Stimulated activated CD4-positive, alpha-beta T cell treated with anti-CD3 and anti-CD28 coated beads, Interleukin-1b, Interleukin-23, amount 100 ng/mL, for 4 hours (primary cell): ENCODE measurements at regions not wholly inside any gene's neighbourhood (a gene's known extent, or its start where the extent isn't known, plus 50 kb on each side); places are given as distances from the start of the nearest gene placed in this dataset.

Experiments
- DNase-seq, 2 donors: peaks; one replicate each; pipeline ENCODE4 v3.0.0-alpha.2; 2020; ENCODE audit warnings: low read depth in 2 of 2

DNA sequence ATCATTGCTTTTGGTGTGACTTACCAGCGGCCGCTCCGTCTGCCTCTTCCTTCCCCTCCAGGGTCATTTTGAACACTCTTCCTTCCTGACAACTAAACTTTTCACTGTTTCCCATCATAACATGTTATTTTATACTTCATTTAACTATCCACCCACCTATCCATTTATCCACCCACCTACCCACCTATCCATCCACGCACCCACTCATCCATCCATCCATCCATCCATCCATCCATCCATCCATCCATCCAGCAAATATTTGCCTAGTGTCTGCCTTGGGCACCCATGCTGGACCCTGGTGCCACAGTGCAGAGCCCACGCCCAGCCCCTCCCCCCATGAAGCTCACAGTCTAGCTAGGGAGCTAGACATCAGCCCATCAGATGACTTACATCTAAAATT, 254.9 kb downstream of the TLE3 start:
- DNase-seq, result no peak

DNA sequence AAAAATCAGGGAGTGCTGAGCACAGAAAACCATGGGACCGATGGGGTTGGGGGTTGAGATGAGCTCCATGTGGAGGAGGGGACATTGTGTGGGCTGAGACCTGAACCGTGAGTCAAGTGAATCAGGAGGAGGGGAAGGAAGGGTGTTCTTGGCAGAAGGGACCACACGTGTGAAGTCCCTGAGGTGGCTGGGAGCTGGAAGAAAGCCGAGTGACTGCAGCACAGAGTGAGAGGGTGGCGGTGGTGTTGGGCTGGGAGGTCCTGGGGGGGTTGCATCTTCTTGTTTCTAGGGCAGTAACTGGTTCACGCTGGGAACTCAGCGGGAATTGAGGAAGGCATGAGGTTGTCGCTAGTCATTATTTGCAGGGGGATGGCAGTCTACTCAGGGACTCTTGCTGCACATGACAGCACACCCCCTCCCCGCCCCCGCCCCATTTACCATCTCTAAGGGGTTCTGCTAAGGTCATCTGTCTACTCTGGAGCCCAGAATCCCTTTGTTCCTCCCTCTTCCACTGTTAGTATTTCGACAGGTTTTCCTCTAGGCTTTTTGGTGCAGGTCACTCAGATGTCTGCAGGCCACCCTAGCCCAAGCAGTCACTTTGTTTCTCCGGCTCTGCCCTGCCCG, 254.3 kb downstream of the TLE3 start:
- no peak for DNase-seq

DNA sequence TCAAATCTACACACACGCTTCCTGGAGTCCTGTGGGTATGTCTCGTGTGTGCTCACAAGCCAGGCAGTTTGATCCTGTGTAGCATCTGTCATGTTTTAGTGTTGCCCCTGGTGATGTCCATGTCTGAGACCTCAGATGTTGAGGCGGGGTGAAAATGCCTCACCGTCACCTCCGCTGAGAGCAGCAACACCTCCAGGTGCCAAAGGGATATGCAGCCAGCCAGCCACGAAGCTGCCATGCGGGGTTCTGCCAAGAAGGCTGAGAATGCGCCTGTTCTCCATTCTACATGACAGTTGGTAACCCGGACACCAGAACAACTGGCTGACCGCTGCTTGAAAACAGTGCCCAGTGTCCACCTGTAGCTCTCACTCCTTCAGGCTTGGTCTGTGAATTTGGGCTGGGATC, 253.8 kb downstream of the TLE3 start:
- DNase-seq, result no peak

DNA sequence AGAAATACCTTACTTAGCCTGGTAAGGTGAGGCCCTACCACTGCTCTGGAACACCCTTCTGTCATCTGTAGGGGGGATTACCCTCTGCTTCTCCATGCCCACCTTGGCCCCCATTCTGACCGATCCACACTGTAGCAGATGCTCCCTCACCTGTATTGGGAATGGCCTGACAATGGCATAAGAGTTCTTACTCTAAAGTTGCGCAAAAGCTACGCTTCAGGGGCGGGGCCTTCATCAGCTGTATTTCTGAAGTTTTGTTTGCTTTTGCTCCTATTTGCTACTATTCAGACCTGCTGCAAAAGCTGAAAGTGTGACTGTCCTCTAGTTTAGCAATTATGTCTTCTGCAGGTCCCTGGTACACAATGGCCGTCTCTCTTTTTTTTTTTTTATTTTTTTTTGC, 252.6 kb downstream of the TLE3 start:
- no peak for DNase-seq

DNA sequence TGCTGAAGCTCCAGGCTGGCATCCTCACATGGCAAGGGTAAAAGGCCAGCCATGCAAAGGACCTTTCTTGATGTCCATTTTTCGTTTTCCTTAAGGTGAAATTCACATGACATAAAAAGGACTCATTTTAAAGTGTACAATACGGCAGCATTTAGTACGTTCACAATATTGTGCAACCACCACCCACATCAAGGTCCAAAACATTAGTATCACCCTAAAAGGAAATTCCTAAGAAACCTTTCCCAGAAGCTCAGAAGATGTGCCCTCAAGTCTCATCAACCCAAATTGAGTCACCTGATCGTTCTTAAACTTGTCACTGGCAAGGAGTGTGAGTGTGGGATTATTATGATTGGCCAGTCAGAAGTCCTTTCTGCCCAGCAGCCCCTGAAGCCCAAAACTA, 250.1 kb downstream of the TLE3 start:
- no peak for DNase-seq

DNA sequence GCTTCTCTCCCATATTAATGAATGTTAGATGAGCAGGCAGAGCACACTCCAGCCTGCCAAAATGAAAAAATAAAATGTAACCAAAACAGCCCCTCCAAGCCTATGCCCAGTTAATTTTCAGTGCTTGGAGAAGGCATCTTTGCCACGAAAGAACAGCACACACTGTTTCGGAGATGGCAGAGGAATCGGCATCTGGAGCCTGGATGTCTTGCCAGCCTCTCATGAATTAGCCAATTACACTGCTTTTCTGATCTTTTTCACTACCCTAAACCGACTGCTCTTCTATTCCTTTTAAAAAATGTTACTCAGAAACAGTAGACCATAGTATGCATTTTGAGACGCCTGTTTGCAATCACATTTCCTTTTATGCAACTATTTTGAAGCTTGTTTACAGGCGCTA, 249.6 kb downstream of the TLE3 start:
- no peak for DNase-seq

DNA sequence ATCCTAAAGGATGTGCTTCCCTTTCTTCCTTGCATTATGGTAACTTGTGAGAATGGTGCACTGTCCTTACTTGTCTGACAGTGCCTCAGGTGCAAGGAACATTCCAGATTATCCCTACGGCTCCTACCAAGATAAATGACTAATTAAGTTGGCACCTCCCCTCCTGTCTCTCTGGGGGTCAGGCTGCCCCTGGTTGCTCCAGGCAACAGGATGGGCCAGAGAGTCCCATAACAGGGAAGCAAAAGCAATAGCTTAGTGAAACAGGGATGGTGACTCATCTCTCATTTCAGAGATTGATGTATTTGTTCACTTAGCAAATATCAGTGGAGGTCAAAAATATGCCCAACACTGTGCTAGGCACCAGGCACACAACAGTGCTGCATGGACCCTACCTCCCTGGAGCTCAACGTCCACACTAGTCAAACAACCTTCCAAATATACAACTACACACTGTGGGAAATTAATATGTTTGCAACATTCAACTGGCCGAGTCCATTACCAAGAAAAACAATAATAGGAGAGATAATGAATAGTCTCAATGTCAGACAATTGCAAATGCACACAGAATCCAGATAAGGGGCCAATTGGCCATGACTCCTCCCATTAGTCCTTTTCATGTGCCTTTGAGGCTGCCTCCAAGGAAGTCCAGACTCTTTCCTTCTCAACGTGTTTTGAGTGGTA, 249.0 kb downstream of the TLE3 start:
- DNase-seq, result no peak

DNA sequence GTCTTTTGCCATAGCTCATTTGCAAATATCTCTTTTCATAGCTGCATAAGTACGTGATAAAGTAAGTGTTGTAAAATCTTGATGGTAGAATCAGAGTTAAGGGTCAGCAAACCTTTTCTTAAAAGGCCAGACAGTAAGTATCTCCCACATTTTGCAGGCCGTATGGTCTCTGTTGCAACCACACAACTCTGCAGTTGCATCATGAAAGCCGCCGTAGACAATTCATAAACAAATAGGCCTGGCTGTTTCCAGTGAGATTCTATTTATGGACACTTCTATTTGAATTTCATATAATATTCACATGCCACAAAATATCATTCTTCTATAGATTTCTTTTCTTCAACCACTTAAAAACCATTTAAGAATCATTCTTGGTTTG, 248.5 kb downstream of the TLE3 start:
- no peak for DNase-seq

DNA sequence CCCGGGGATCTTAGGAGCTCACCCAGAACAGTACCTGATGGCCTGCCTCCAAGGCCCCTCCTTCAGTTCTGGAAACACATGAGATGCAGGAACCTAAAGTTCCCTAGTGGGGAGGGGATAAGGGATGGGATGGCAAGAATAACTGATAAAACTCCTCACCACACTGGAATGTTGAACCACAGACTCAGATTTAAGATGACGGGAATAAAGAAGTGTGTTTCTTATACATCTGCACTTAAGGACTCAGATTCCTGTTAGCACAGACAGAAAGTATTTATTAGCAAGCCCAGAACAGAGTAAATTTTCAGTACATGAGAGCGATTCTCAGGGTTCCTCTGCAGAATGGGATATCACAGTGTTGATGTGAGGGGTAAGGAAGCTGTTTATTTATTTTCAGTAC, 245.2 kb downstream of the TLE3 start:
- DNase-seq, result no peak

DNA sequence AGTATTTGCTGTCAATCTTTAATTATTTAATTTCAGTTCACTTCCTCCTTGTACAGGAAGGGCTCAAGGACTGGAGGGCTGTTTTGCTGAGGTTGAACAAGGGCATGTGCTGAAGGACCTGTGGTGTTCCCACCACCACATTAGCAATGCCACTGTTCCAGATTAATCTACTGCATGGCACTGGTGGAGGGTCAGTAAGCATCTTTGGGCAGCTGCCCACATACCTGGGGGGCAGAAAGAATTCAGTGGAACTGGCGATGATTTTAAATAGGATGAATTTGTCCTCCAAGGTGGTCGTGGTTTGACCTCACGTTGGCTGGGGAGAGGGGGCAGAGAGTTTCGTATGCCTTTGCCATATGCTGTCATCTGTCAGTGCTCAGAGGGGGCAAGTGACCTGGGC, 244.8 kb downstream of the TLE3 start:
- DNase-seq, result no peak

DNA sequence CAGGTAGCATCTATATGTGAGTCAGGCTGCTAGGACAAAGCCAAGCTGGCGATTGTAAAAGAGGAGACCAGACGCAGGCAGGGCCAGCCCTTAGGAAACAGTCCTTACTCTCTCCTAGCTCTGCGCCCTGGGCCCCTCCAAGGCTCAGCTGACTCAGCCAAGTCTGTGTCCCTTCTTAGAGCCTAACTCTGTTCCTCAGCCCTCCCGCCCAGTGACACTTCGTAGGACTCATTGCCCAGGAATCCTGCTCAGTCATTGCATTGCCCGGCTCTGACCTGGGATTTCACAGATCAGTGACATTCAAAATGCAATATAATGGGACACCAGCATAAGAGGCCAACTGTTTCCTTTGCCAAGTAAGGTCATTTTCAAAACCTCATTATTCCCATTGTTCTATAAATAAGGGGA, 244.2 kb downstream of the TLE3 start:
- DNase-seq, result no peak

DNA sequence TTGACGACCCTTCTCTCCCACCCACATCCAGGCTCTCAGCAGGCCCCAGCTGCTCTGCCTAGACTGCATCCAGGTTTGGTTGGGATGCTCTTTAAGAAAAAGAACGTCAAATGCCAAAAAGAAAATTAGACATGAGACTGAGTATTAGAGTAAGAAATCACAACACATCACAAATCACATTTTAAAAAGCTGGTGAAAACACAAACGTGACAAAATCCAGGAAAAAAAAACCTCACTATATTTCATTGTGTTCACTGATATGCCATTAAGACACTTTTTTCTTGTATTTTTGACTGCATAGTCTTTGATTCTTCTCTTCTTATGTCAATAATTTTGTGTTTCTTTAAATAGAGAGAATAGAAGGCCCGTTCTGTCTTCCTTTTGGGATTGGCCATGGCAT, 243.7 kb downstream of the TLE3 start:
- no peak for DNase-seq

DNA sequence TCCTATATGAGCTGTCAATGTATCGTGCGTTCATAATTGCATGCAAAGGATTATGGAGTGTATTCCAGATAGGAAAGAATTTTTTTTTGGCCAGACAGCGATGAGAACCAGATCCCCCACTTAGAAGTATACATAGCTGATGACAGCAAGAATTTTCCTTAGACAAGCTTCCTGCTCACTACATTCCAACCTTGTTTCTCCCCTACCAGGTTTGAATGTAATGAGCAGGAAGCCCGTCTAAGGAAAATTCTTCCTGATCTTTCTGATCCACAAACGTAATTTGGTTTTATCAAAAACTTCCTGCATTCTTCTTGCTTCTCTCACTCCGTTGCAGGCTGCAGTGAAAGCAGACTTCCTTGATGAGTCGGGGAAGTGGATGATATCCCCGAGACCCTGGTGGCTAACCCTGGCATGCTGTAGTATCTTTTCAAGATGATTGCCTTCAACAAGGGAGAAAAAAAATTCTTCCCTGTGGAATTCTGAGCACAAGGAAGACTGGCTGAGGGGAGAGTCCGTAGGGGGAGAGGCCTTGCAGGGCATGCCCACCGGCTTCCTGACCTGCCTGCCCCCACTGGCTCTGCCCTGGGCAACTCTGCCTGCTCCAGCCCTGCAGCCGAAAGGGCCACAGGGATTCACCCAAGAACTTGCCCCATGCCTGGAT, 243.1 kb downstream of the TLE3 start:
- DNase-seq, result no peak

DNA sequence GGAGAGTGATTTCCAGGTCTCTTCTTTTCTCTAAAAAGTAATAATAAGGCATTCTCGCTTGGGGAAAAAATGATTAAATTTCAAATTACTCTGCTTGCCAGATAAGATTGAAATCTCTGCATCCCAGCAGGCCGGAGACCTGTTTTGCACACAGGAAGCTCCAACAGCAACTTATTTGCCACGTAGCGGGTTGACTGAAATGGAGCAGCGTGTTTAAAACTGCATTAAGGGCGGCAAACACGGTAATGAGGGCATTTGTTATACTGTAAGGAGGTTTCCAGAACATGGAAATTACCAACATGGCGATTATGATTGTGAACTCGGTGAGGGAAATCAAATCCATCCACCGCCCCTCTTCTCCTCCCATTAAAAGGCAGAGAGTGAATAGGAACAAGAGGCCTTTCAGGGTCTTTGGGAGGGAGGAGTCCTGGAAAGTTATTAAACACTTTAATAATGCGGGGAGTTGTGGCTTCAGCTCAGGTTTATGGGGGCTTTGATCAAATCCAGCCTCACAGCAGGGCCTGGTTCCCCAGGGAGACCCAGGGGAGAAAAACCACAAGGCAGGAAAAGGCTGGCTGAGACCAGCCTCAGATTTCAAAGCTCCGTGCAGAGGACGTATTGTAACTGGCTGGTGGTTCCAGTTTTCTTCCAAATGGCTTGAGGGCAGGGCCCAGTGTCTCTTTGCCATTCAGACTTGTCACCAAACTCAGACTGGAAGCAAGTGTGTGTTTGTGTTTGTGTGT, 242.3 kb downstream of the TLE3 start:
- DNase-seq, result no peak

DNA sequence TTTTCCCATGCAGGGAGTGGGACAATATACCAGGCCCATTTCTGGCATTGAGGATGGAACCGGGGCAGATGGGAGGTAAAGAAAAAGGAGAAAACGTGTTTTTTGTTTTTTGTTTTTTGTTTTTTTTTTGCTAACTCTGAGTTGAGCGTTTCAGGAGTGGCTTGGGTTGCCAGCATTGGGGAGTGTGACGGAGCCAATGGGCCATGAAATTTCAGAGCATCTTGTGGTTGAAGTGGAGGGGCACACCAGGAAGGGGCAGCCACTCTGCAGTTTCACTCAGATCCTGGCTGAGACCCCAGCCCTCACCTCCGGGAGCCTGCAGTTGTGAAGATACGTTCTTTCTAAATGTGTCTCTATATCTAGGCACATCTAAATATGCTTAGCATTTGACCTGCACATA, 240.5 kb downstream of the TLE3 start:
- DNase-seq, result no peak

DNA sequence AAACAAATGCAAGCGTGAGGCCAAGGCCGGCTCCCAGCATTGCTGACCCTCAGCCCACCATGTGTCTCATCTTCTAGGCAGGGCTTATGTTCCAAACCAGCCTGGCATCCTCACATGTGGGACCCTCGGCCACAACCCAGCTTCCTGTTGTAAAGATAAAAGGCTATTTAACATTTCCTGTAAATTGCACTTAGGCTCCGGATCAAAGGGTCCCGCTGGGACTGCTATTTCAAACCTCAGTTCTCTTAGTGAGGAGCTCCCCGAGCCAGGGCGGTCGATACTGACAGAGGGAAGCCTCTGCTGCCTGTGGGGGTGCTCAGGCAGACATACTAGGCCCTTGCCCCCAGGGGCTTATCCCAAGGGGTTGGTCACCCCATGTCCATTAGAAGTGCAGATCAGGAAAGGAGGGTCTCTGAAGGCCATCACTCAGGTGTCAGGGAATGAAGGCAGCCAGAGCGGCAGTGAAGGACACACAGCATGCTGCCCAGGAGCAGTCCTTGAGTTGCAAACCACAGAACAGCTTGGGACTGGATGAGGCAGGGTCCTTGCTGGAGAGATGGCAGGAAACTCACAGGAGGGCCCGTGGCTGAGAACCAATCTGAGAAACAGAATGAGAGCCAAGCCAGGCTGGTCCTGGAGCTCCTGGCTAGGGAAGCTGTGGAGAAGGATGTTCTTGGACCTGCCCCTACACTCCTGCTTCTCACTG, 239.9 kb downstream of the TLE3 start:
- DNase-seq, result no peak

DNA sequence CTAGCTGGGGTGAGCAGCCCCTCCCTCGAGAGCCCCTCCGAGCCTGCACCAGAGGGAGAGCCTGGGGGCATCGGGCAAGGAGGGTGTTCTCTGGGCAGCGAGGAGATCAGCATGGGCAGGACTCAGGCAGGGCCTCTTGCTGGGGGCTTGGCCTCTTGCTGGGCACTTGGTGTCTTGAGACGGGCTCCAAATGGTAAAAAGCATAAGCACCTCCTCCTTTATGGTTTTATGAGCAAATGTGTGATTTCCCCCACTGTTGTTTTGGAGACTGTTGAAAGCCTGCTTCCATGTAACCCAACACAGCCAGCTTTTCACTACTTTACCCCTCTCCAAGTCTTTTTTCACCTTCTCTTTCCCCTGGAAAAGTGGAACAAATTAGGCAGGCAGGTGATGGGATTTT, 239.3 kb downstream of the TLE3 start:
- DNase-seq, result no peak

DNA sequence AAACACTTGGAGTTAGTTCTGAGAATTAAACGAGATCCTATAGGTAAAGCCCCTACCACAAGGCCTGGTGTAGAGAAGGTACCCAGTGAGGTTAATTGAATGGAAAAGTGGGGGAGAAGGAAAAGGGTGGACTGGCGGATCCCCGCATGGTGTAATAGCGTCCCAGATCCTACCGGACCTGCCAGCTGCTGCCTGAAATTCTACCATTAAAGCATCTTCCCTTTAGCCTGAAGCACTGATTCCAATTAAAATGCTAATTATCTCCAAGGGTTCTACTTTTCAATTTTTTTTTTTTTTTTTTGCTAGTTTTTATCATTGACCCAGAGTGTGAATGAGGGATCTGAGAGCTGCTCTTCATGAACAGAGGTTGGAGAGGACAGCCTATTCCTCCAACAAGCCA, 237.9 kb downstream of the TLE3 start:
- DNase-seq, result no peak

DNA sequence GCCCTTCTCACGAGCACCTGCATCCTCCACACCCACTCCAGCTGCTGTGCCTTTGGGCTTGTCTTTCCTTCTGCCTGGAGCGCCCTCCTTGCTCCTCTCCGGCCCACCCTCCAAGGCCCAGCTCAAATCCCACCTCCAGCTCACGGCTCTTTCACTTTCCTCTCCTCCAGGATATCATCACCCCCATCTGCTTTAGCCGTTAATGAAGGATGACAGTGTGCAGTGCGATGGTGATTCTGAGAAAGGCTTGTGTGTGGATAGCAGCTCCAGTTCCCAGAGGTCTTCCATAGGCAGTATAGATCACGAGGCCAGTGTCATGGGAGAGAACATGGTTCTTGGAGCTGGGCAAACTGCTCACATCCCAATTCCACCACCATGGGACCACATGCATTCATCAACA, 237.4 kb downstream of the TLE3 start:
- DNase-seq, result no peak

DNA sequence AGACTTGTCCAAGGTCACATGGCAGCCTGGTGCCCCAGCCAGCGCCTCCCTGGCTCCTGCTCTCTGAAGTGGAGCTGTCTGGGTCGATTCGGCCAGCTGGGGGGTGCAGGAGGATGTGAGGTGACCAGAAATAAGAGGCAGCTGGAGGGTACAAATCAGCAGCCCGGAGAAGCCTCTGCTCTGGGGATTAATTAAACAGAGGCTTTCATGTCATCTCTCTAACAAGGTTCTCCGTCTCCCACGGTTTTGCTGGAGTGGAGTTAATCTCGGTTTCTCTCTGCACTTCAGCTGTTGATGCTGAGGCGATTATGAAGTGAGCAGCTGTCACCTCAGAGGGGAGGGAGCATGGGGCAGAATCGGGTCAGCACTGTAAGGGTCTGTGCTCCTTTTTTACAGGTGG, 236.8 kb downstream of the TLE3 start:
- DNase-seq, result no peak

DNA sequence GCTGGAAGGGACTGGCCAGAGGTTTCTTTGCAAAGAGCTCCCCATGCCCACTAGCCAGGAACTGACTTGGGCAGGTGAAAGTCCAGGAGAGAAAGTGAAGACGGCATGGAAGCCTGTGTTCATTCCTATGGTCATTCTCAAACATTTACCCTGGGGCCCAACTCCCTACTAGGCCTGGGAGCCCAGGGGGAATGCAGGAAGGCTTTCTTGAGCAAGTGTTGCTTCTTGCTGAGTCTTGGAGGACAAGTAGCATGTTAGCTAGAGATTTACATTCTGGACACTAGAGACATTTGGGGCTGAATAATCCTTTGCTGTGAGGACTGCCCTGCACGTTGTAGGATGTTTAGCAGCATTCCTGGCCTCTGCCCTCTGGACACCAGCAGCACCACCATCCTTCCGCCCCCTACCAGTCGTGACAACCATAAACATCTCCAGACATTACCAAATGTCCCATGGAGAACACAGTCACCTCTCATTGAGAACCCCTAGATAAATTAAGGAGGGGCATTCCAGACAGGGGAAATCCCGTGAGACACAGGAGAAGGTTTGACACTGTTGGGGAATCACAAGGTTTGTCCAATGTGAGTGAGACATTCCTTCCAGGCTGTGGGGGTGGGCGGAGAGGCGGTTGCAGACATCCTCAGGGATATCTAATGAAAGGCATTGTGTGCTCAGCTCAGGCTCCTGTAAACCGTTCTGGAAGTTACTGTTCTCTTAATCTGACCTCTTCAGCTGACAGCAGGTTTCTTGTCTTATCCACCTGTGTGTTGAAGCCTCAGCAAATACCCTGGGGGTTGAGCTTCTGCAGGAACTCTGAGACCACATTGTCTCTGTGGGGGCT, 236.2 kb downstream of the TLE3 start:
- DNase-seq, result no peak
